ENCODE measurements at regions not wholly inside any gene's neighbourhood (a gene's known extent, or its start where the extent isn't known, plus 50 kb on each side); places are given as distances from the start of the nearest gene placed in this dataset.
A peak's percentile ranks its signal among the peaks of the same experiment; 100 is the strongest.

- DNase-seq: no peak
- H3K4me1 ChIP-seq (ENCODE audit: control insufficient read depth in 2 of 3, insufficient read depth in 2 of 3, low read depth in 1 of 3, low read length in 3 of 3): no peaks in the 10 kb centered on the region
- no peaks in the 10 kb centered on the region for H3K27me3 ChIP-seq (ENCODE audit: control insufficient read depth, insufficient read depth, low read length)
- no peak overlapping the region for H3K4me3 ChIP-seq (ENCODE audit: low read length in 3 of 3)
- no peaks in the 10 kb centered on the region for H3K9me3 ChIP-seq (ENCODE audit: control insufficient read depth in 2 of 3, insufficient read depth in 1 of 3, low read length in 3 of 3)
- intact Hi-C loops (cut with DNase I): no loop called here
- no peak for TF ChIP-seq CTCF (IDR thresholded peaks at IDR 0.05; ENCODE audit: borderline replicate concordance, extremely low read depth, insufficient read depth)
- H3K9ac ChIP-seq (ENCODE audit: low read length in 3 of 3): no peak overlapping the region
- H3K27ac ChIP-seq (ENCODE audit: low read depth in 2 of 2, low read length in 2 of 2): no peak overlapping the region
- no peaks in the 10 kb centered on the region for H3K36me3 ChIP-seq (ENCODE audit: control insufficient read depth in 2 of 3, insufficient read depth in 3 of 3, low read length in 3 of 3)
- FAIRE-seq: no peak
These were observed 161.0 kb upstream of the GBE1 start for GRCh38 chr3:81922404-81922803.

GRCh38 chr3:81920816-81921215 lies 159.4 kb upstream of the GBE1 start:
- FAIRE-seq (no peak), DNase-seq (peak in 2 of 5 donors; percentile 3 to 52)
- Histone ChIP-seq H3K27ac (ENCODE audit: low read depth in 2 of 2, low read length in 2 of 2) (no peak overlapping the region), H3K9me3 (ENCODE audit: control insufficient read depth in 2 of 3, insufficient read depth in 1 of 3, low read length in 3 of 3) (no peaks in the 10 kb centered on the region), H3K27me3 (ENCODE audit: control insufficient read depth, insufficient read depth, low read length) (no peaks in the 10 kb centered on the region), H3K36me3 (ENCODE audit: control insufficient read depth in 2 of 3, insufficient read depth in 3 of 3, low read length in 3 of 3) (no peaks in the 10 kb centered on the region), H3K9ac (ENCODE audit: low read length in 3 of 3) (no peak overlapping the region), H3K4me1 (ENCODE audit: control insufficient read depth in 2 of 3, insufficient read depth in 2 of 3, low read depth in 1 of 3, low read length in 3 of 3) (no peaks in the 10 kb centered on the region), H3K4me3 (ENCODE audit: low read length in 3 of 3) (no peak overlapping the region)
- intact Hi-C loops (cut with DNase I): no loop called here
- TF ChIP-seq CTCF (IDR thresholded peaks at IDR 0.05; ENCODE audit: borderline replicate concordance, extremely low read depth, insufficient read depth): no peak

GRCh38 chr3:81916890-81917289 lies 155.4 kb upstream of the GBE1 start:
- H3K9ac ChIP-seq (ENCODE audit: low read length in 3 of 3): no peak overlapping the region
- H3K4me3 ChIP-seq (ENCODE audit: low read length in 3 of 3): no peak overlapping the region
- no peak for TF ChIP-seq CTCF (IDR thresholded peaks at IDR 0.05; ENCODE audit: borderline replicate concordance, extremely low read depth, insufficient read depth)
- no peaks in the 10 kb centered on the region for H3K36me3 ChIP-seq (ENCODE audit: control insufficient read depth in 2 of 3, insufficient read depth in 3 of 3, low read length in 3 of 3)
- no peaks in the 10 kb centered on the region for H3K4me1 ChIP-seq (ENCODE audit: control insufficient read depth in 2 of 3, insufficient read depth in 2 of 3, low read depth in 1 of 3, low read length in 3 of 3)
- no peak for DNase-seq
- intact Hi-C loops (cut with DNase I): no loop called here
- H3K9me3 ChIP-seq (ENCODE audit: control insufficient read depth in 2 of 3, insufficient read depth in 1 of 3, low read length in 3 of 3): no peaks in the 10 kb centered on the region
- H3K27me3 ChIP-seq (ENCODE audit: control insufficient read depth, insufficient read depth, low read length): no peaks in the 10 kb centered on the region
- no peak for FAIRE-seq
- H3K27ac ChIP-seq (ENCODE audit: low read depth in 2 of 2, low read length in 2 of 2): no peak overlapping the region
